HG03439 (cell line): ENCODE measurements at regions not wholly inside any gene's neighbourhood (a gene's known extent, or its start where the extent isn't known, plus 50 kb on each side); places are given as distances from the start of the nearest gene placed in this dataset.

Source experiments
- ATAC-seq: cut with Tn5 transposase; IDR thresholded peaks from one replicate; pipeline ENCODE4 v1.9.1; 2021; ENCODE audit warnings: mild to moderate bottlenecking, moderate library complexity; ENCODE audit not compliant: unreplicated experiment

GRCh38 chr4:58561170-58561569 is 1451.0 kb upstream of the IGFBP7 start:
- ATAC-seq, result no peak

- ATAC-seq, result no peak
These were observed 1450.6 kb upstream of the IGFBP7 start for GRCh38 chr4:58560736-58561135.

- ATAC-seq, result no peak
These were observed 1443.5 kb upstream of the IGFBP7 start for GRCh38 chr4:58553679-58554078.

GRCh38 chr4:58553031-58553430 is 1442.8 kb upstream of the IGFBP7 start:
- no peak for ATAC-seq

GRCh38 chr4:58551676-58552075 is 1441.5 kb upstream of the IGFBP7 start:
- no peak for ATAC-seq

GRCh38 chr4:58543465-58543864 is 1433.3 kb upstream of the IGFBP7 start:
- ATAC-seq, result no peak

- ATAC-seq, result no peak
These were observed 1431.7 kb upstream of the IGFBP7 start for GRCh38 chr4:58541926-58542325.

GRCh38 chr4:58522765-58523382 is 1412.7 kb upstream of the IGFBP7 start:
- no peak for ATAC-seq

GRCh38 chr4:58515226-58515625 is 1405.0 kb upstream of the IGFBP7 start:
- no peak for ATAC-seq

- ATAC-seq, result no peak
These were observed 1404.1 kb upstream of the IGFBP7 start for GRCh38 chr4:58514299-58514698.

- no peak for ATAC-seq
These were observed 1400.5 kb upstream of the IGFBP7 start for GRCh38 chr4:58510652-58511051.

GRCh38 chr4:58507079-58507478 is 1396.9 kb upstream of the IGFBP7 start:
- no peak for ATAC-seq

GRCh38 chr4:58502839-58503238 is 1392.7 kb upstream of the IGFBP7 start:
- ATAC-seq, result no peak

- no peak for ATAC-seq
These were observed 1389.0 kb upstream of the IGFBP7 start for GRCh38 chr4:58499182-58499581.

GRCh38 chr4:58491620-58492019 is 1381.4 kb upstream of the IGFBP7 start:
- ATAC-seq, result no peak

GRCh38 chr4:58477950-58478349 is 1367.8 kb upstream of the IGFBP7 start:
- no peak for ATAC-seq

GRCh38 chr4:58477513-58477912 is 1367.3 kb upstream of the IGFBP7 start:
- no peak for ATAC-seq

GRCh38 chr4:58475097-58475496 is 1364.9 kb upstream of the IGFBP7 start:
- ATAC-seq, result no peak

- ATAC-seq, result no peak
These were observed 1354.8 kb upstream of the IGFBP7 start for GRCh38 chr4:58465031-58465430.

- no peak for ATAC-seq
These were observed 1346.7 kb upstream of the IGFBP7 start for GRCh38 chr4:58456727-58457384.

GRCh38 chr4:58453956-58454355 is 1343.8 kb upstream of the IGFBP7 start:
- ATAC-seq, result no peak

- no peak for ATAC-seq
These were observed 1341.5 kb upstream of the IGFBP7 start for GRCh38 chr4:58451707-58452106.

GRCh38 chr4:58435871-58436270 is 1325.7 kb upstream of the IGFBP7 start:
- ATAC-seq, result no peak
